SK-N-SH (cell line): ENCODE measurements at regions not wholly inside any gene's neighbourhood (a gene's known extent, or its start where the extent isn't known, plus 50 kb on each side); places are given as distances from the start of the nearest gene placed in this dataset.

Source experiments
- CTCF ChIA-PET: fragments of 300-600, 350-600 bp; formaldehyde crosslinking; extraction: SDS; loops from one replicate; lab custom pipeline; 2021; lab: Yijun Ruan, JAX
- POLR2A ChIA-PET: fragments of 350-600 bp; sonication (Branson Sonifier 250); formaldehyde crosslinking; extraction: SDS; loops from one replicate; lab custom pipeline; 2020; ENCODE audit warnings: antibody characterized with exemption, inconsistent platforms; lab: Yijun Ruan, JAX
- DNase-seq: peaks from one replicate; pipeline ENCODE4 v3.0.0; 2012
- H2AFZ ChIP-seq: fragments of 200-600 bp; sonication (generic); 2 replicates; pipeline ENCODE4 v1.8.1; 2016; ENCODE audit warnings: antibody characterized with exemption, mild to moderate bottlenecking, low read depth
- H3F3A ChIP-seq: fragments of 200-600 bp; sonication (generic); replicated peaks from 2 replicates; pipeline ENCODE3; 2016; ENCODE audit warnings: antibody characterized with exemption, mild to moderate bottlenecking; ENCODE audit not compliant: insufficient read depth
- H3K27ac ChIP-seq, 2 experiments: fragments of 200-500 bp in 1 of 2; fragments of 200-600 bp in 1 of 2; sonication (Bioruptor generic) in 1 of 2; sonication (generic), shearing (Covaris generic) in 1 of 2; 2 replicates each; pipeline versions ENCODE4 v1.5.1 to v1.6.1; 2014 to 2016; ENCODE audit warnings: low read depth in 2 of 2, inconsistent platforms in 1 of 2, low read length in 1 of 2, mild to moderate bottlenecking in 1 of 2, mixed read lengths in 1 of 2
- H3K27me3 ChIP-seq: fragments of 200-600 bp; sonication (generic), shearing (Covaris generic); 2 replicates; pipeline ENCODE4 v1.6.1; 2016; ENCODE audit warnings: mixed run types; ENCODE audit not compliant: insufficient read depth
- H3K36me3 ChIP-seq, 2 experiments: fragments of 200-500 bp in 1 of 2; fragments of 200-600 bp in 1 of 2; sonication (Bioruptor generic) in 1 of 2; sonication (generic) in 1 of 2; replicated peaks in 1 of 2; 2 replicates each; pipeline versions ENCODE3 to v1.5.1; 2014 to 2016; ENCODE audit warnings: low read length in 1 of 2, mild to moderate bottlenecking in 1 of 2; ENCODE audit not compliant: insufficient read depth in 2 of 2, control insufficient read depth in 1 of 2
- H3K4me1 ChIP-seq, 2 experiments: fragments of 200-500 bp in 1 of 2; fragments of 200-600 bp in 1 of 2; sonication (Bioruptor generic) in 1 of 2; sonication (generic), shearing (Covaris generic) in 1 of 2; 2 replicates each; pipeline versions ENCODE4 v1.5.1 to v1.6.1; 2014 to 2016; ENCODE audit warnings: low read depth in 1 of 2, low read length in 1 of 2, mixed run types in 1 of 2; ENCODE audit not compliant: insufficient read depth in 2 of 2, control insufficient read depth in 1 of 2
- H3K4me2 ChIP-seq: fragments of 200-600 bp; sonication (generic), shearing (Covaris generic); 2 replicates; pipeline ENCODE4 v1.6.1; 2017; ENCODE audit warnings: mixed run types
- H3K4me3 ChIP-seq, 2 experiments: fragments of 200-500 bp in 1 of 2; fragments of 200-600 bp in 1 of 2; sonication (Bioruptor generic) in 1 of 2; sonication (generic), shearing (Covaris generic) in 1 of 2; 2 replicates each; pipeline versions ENCODE4 v1.5.1 to v1.8.1; 2014 to 2016; ENCODE audit warnings: low read depth in 2 of 2, inconsistent platforms in 1 of 2, low read length in 1 of 2, mild to moderate bottlenecking in 1 of 2, mixed read lengths in 1 of 2, moderate library complexity in 1 of 2
- H3K79me2 ChIP-seq: fragments of 200-600 bp; sonication (generic); 2 replicates; pipeline ENCODE4 v1.8.1; 2017; ENCODE audit warnings: mild to moderate bottlenecking; ENCODE audit not compliant: insufficient read depth
- H3K9ac ChIP-seq: fragments of 200-600 bp; sonication (generic); 2 replicates; pipeline ENCODE4 v1.6.1; 2017; ENCODE audit warnings: mixed run types
- H3K9me2 ChIP-seq: fragments of 200-600 bp; sonication (generic); 2 replicates; pipeline ENCODE4 v1.6.1; 2017; ENCODE audit warnings: mixed run types
- H3K9me3 ChIP-seq: fragments of 200-600 bp; sonication (generic); 2 replicates; pipeline ENCODE4 v1.6.1; 2017; ENCODE audit warnings: mixed run types, mild to moderate bottlenecking, moderate library complexity
- H4K20me1 ChIP-seq: fragments of 200-600 bp; sonication (generic); 2 replicates; pipeline ENCODE4 v1.6.1; 2017; ENCODE audit warnings: mild to moderate bottlenecking, mixed run types; ENCODE audit not compliant: insufficient read depth
- CHD2 ChIP-seq: fragments of 150-350 bp; IDR thresholded peaks from 2 replicates; pipeline ENCODE4 v1.6.1; 2018; ENCODE audit warnings: low read length; ENCODE audit not compliant: partially characterized antibody
- EP300 ChIP-seq, 2 experiments: IDR thresholded peaks; 2 replicates each; pipeline versions ENCODE4 v1.4.0 to v1.6.1; 2012; ENCODE audit warnings: borderline replicate concordance in 1 of 2, low read depth in 1 of 2, low read length in 1 of 2
- EZH2phosphoT487 ChIP-seq: fragments of 200-600 bp; sonication (generic); IDR thresholded peaks from 2 replicates; pipeline ENCODE4 v1.6.1; 2017; ENCODE audit warnings: low read depth, mixed run types, mild to moderate bottlenecking, antibody characterized with exemption, moderate library complexity, borderline replicate concordance
- FOSL2 ChIP-seq: IDR thresholded peaks from 2 replicates; pipeline ENCODE4 v1.4.0; 2012; ENCODE audit warnings: low read depth, mild to moderate bottlenecking, moderate library complexity, borderline replicate concordance
- FOXJ3 ChIP-seq: sonication (generic); formaldehyde crosslinking; IDR thresholded peaks from 2 replicates; pipeline ENCODE4 v1.5.1; 2020; ENCODE audit warnings: mild to moderate bottlenecking, missing genetic modification reagents
- GATA2 ChIP-seq: sonication (generic); formaldehyde crosslinking; IDR thresholded peaks from 2 replicates; pipeline ENCODE4 v1.5.0; 2020; ENCODE audit warnings: mild to moderate bottlenecking, missing genetic modification reagents
- JUND ChIP-seq: IDR thresholded peaks from 2 replicates; pipeline ENCODE4 v1.4.0; 2012
- MXI1 ChIP-seq: IDR thresholded peaks from 2 replicates; pipeline ENCODE4 v1.6.1; 2012; ENCODE audit warnings: mild to moderate bottlenecking, low read depth, low read length, improper control_type of control experiment
- NFIC ChIP-seq: IDR thresholded peaks from 2 replicates; pipeline ENCODE4 v1.4.0; 2012; ENCODE audit warnings: borderline replicate concordance
- NRF1 ChIP-seq: IDR thresholded peaks from 2 replicates; pipeline ENCODE4 v1.6.1; 2012; ENCODE audit warnings: low read depth, mild to moderate bottlenecking, low read length
- POLR2AphosphoS5 ChIP-seq: IDR thresholded peaks from 2 replicates; pipeline ENCODE4 v1.6.1; 2012; ENCODE audit warnings: low read depth, low read length
- RCOR1 ChIP-seq: fragments of 150-350 bp; IDR thresholded peaks from 2 replicates; pipeline ENCODE4 v1.6.1; 2017; ENCODE audit warnings: antibody characterized with exemption, low read length
- RFX5 ChIP-seq: IDR thresholded peaks from 2 replicates; pipeline ENCODE4 v1.6.1; 2012; ENCODE audit warnings: mild to moderate bottlenecking, improper control_type of control experiment, low read length
- RXRA ChIP-seq: IDR thresholded peaks from 2 replicates; pipeline ENCODE4 v1.4.0; 2012; ENCODE audit warnings: low read depth, mild to moderate bottlenecking, borderline replicate concordance
- SIN3A ChIP-seq: IDR thresholded peaks from 2 replicates; pipeline ENCODE4 v1.6.1; 2012; ENCODE audit warnings: low read depth, mild to moderate bottlenecking, low read length, moderate library complexity, borderline replicate concordance
- SMC3 ChIP-seq: IDR thresholded peaks from 2 replicates; pipeline ENCODE4 v1.6.1; 2012; ENCODE audit warnings: low read depth, low read length, improper control_type of control experiment
- TAF1 ChIP-seq: IDR thresholded peaks from 2 replicates; pipeline ENCODE4 v1.6.1; 2012; ENCODE audit warnings: low read depth, mild to moderate bottlenecking, low read length, moderate library complexity, borderline replicate concordance
- TCF12 ChIP-seq: IDR thresholded peaks from 2 replicates; pipeline ENCODE4 v1.4.0; 2012
- TEAD4 ChIP-seq: IDR thresholded peaks from 2 replicates; pipeline ENCODE4 v1.4.0; 2012; ENCODE audit warnings: mild to moderate bottlenecking, borderline replicate concordance; ENCODE audit not compliant: insufficient read depth
- WGBS: methylation state at CpG from one replicate; pipeline ENCODE4 v1.1.6; 2017; ENCODE audit warnings: low lambda C conversion rate; 5-methylcytosine and 5-hydroxymethylcytosine counted together
- TF ChIP-seq, protein P1 (sequence below): fragments of 150-350 bp; IDR thresholded peaks from 2 replicates; pipeline ENCODE4 v1.6.1; 2016; ENCODE audit warnings: mild to moderate bottlenecking, low read depth, low read length
- TF ChIP-seq, protein P2 (sequence below): IDR thresholded peaks from 2 replicates; pipeline ENCODE4 v1.6.1; 2012; ENCODE audit warnings: mild to moderate bottlenecking, low read depth, low read length, moderate library complexity
- TF ChIP-seq, protein P3 (sequence below): fragments of 200-600 bp; sonication (generic); IDR thresholded peaks from 2 replicates; pipeline ENCODE4 v1.6.1; 2017; ENCODE audit warnings: antibody characterized with exemption, mild to moderate bottlenecking, moderate library complexity

DNA sequence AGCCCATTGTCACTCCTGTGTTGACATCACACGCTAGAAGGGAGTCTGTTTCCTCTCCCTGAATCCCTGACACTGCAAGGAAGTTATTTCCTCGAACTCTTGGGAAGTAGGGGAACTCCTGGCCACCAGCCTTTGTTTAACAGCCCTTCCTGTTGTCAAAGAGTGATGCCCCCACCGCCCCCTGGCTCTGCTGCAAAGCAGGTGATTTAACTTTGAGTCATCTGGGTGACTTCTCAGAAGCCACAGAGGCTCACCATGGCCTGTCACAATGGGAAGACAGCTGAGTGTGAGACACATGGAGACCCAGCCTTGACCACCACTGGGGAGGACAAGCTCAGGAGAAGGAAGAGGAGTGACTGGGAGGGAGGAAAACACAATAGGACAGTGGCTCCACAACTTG lies 182.8 kb downstream of the PSMG1 start:
- Histone ChIP-seq H3K9me2 (no peaks in the 10 kb centered on the region), H3K9ac (no peak overlapping the region), H3K36me3 (no peaks in the 10 kb centered on the region), H3K4me1 (peaks cover 4 to 40% of the 10 kb centered on the region in 2 experiments), H3K27ac (peak overlapping the region in 1 of 2 experiments; percentile 78; a peak in 1 of 4 replicates), H3K4me2 (no peak overlapping the region), H2AFZ (no peak overlapping the region), H4K20me1 (no peaks in the 10 kb centered on the region), H3F3A (no peaks in the 10 kb centered on the region), H3K79me2 (no peaks in the 10 kb centered on the region), H3K9me3 (no peaks in the 10 kb centered on the region), H3K4me3 (no peak overlapping the region), H3K27me3 (no peaks in the 10 kb centered on the region)
- DNase-seq = no peak
- WGBS = 54% methylated on average over 3 of the region's 3 CpGs
- TF ChIP-seq RFX5 = no peak
- TF ChIP-seq GATA2 = no peak
- TF ChIP-seq FOSL2 = no peak
- CTCF ChIA-PET = no interaction called here
- POLR2A ChIA-PET = interaction anchor here (1.1 kb wide), 1 partner anchor 11 kb away, joined by 4 read pairs; no protein-coding TSS in a partner anchor

DNA sequence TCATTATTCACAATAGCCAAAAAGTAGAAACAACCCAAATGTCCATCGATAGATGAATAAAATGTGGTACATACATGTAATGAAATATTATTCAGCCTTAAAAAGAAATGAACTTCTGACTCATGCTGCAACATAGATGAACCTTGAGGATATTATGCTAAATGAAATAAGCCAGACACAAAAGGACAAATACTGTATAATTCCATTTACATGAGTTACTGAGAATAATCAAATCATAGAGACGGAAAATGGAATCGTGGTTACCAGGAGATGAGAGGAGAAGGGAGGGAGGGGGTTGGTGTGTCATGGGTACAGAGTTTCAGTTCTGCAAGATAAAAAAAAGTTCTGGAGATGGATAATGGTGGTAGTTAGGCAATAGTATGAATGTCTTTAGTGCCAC lies 184.1 kb downstream of the PSMG1 start:
- no peaks in the 10 kb centered on the region for H3K9me2 ChIP-seq
- H3F3A ChIP-seq = no peaks in the 10 kb centered on the region
- ChIA-PET POLR2A (no interaction called here), CTCF (no interaction called here)
- no peak overlapping the region for H2AFZ ChIP-seq
- no peaks in the 10 kb centered on the region for H3K79me2 ChIP-seq
- 34% methylated on average over 3 of the region's 3 CpGs for WGBS
- H3K9ac ChIP-seq = no peak overlapping the region
- no peak overlapping the region for H3K4me3 ChIP-seq
- peak overlapping the region in 1 of 2 experiments; percentile 78; a peak in 2 of 4 replicates for H3K27ac ChIP-seq
- H3K9me3 ChIP-seq = no peaks in the 10 kb centered on the region
- H3K36me3 ChIP-seq = no peaks in the 10 kb centered on the region
- H3K4me2 ChIP-seq = no peak overlapping the region
- DNase-seq = peak; percentile 58
- H3K4me1 ChIP-seq = peaks cover 4 to 32% of the 10 kb centered on the region in 2 experiments
- H3K27me3 ChIP-seq = no peaks in the 10 kb centered on the region
- no peaks in the 10 kb centered on the region for H4K20me1 ChIP-seq
- TF ChIP-seq RFX5 = peak; percentile 29; the same call in 1 of the 2 replicates
- no peak for TF ChIP-seq FOXJ3
- TF ChIP-seq NRF1 = no peak
- TF ChIP-seq NFIC = 0 out of 2 replicates have a peak, but pooled peaks have one; percentile 12
- peak; percentile 48; the same call in 1 of the 2 replicates for TF ChIP-seq JUND
- TF ChIP-seq, protein P1, sequence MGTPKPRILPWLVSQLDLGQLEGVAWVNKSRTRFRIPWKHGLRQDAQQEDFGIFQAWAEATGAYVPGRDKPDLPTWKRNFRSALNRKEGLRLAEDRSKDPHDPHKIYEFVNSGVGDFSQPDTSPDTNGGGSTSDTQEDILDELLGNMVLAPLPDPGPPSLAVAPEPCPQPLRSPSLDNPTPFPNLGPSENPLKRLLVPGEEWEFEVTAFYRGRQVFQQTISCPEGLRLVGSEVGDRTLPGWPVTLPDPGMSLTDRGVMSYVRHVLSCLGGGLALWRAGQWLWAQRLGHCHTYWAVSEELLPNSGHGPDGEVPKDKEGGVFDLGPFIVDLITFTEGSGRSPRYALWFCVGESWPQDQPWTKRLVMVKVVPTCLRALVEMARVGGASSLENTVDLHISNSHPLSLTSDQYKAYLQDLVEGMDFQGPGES = no peak
- no peak; the same call in 1 of the 2 replicates for TF ChIP-seq SMC3
- no peak for TF ChIP-seq EZH2phosphoT487
- TF ChIP-seq TEAD4 = no peak
- TF ChIP-seq GATA2 = peak; percentile 64
- TF ChIP-seq, protein P2, sequence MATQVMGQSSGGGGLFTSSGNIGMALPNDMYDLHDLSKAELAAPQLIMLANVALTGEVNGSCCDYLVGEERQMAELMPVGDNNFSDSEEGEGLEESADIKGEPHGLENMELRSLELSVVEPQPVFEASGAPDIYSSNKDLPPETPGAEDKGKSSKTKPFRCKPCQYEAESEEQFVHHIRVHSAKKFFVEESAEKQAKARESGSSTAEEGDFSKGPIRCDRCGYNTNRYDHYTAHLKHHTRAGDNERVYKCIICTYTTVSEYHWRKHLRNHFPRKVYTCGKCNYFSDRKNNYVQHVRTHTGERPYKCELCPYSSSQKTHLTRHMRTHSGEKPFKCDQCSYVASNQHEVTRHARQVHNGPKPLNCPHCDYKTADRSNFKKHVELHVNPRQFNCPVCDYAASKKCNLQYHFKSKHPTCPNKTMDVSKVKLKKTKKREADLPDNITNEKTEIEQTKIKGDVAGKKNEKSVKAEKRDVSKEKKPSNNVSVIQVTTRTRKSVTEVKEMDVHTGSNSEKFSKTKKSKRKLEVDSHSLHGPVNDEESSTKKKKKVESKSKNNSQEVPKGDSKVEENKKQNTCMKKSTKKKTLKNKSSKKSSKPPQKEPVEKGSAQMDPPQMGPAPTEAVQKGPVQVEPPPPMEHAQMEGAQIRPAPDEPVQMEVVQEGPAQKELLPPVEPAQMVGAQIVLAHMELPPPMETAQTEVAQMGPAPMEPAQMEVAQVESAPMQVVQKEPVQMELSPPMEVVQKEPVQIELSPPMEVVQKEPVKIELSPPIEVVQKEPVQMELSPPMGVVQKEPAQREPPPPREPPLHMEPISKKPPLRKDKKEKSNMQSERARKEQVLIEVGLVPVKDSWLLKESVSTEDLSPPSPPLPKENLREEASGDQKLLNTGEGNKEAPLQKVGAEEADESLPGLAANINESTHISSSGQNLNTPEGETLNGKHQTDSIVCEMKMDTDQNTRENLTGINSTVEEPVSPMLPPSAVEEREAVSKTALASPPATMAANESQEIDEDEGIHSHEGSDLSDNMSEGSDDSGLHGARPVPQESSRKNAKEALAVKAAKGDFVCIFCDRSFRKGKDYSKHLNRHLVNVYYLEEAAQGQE = no peak
- TF ChIP-seq SIN3A = no peak
- TF ChIP-seq TCF12 = peak; percentile 83
- TF ChIP-seq, protein P3, sequence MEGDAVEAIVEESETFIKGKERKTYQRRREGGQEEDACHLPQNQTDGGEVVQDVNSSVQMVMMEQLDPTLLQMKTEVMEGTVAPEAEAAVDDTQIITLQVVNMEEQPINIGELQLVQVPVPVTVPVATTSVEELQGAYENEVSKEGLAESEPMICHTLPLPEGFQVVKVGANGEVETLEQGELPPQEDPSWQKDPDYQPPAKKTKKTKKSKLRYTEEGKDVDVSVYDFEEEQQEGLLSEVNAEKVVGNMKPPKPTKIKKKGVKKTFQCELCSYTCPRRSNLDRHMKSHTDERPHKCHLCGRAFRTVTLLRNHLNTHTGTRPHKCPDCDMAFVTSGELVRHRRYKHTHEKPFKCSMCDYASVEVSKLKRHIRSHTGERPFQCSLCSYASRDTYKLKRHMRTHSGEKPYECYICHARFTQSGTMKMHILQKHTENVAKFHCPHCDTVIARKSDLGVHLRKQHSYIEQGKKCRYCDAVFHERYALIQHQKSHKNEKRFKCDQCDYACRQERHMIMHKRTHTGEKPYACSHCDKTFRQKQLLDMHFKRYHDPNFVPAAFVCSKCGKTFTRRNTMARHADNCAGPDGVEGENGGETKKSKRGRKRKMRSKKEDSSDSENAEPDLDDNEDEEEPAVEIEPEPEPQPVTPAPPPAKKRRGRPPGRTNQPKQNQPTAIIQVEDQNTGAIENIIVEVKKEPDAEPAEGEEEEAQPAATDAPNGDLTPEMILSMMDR = no peak
- TF ChIP-seq CHD2 = peak; percentile 47
- no peak for TF ChIP-seq TAF1
- TF ChIP-seq RCOR1 = peak; percentile 49; the same call in 1 of the 2 replicates
- TF ChIP-seq EP300 (IDR thresholded peaks at IDR 0.05; ENCODE audit: borderline replicate concordance in 1 of 2, low read depth in 1 of 2, low read length in 1 of 2) = peak; percentile 54 to 86; a peak in 3 of 4 replicates
- peak; percentile 48; the same call in 1 of the 2 replicates for TF ChIP-seq POLR2AphosphoS5
- TF ChIP-seq RXRA = no peak
- TF ChIP-seq MXI1 = no peak
- TF ChIP-seq FOSL2 = no peak
